ENCODE measurements at regions not wholly inside any gene's neighbourhood (a gene's known extent, or its start where the extent isn't known, plus 50 kb on each side); places are given as distances from the start of the nearest gene placed in this dataset.

GRCh38 chr16:59684911-59685310 is 950.8 kb upstream of the GOT2 start (continued):
- TF ChIP-seq ZBTB33 (IDR thresholded peaks at IDR 0.05; ENCODE audit: borderline replicate concordance, low read depth) (no peak), YY1 (IDR thresholded peaks at IDR 0.05; ENCODE audit: low read depth) (no peak), REST (IDR thresholded peaks at IDR 0.05; ENCODE audit: low read depth, low read length) (no peak)

- Histone ChIP-seq H3K4me2 (no peak overlapping the region), H4K20me1 (ENCODE audit: insufficient read depth) (no peaks in the 10 kb centered on the region), H3K27ac (ENCODE audit: low read depth in 2 of 2, low read length in 1 of 2) (no peak overlapping the region), H3F3A (replicated peaks; ENCODE audit: insufficient read depth) (no peaks in the 10 kb centered on the region), H3K4me3 (ENCODE audit: low read depth in 2 of 2, low read length in 1 of 2) (no peak overlapping the region), H2AFZ (ENCODE audit: low read depth) (no peak overlapping the region), H3K9me2 (no peaks in the 10 kb centered on the region), H3K79me2 (ENCODE audit: insufficient read depth) (no peaks in the 10 kb centered on the region), H3K27me3 (ENCODE audit: insufficient read depth) (no peaks in the 10 kb centered on the region), H3K4me1 (ENCODE audit: control insufficient read depth in 1 of 2, insufficient read depth in 2 of 2, low read depth in 1 of 2, low read length in 1 of 2) (no peaks in the 10 kb centered on the region), H3K9ac (no peak overlapping the region), H3K9me3 (no peaks in the 10 kb centered on the region), H3K36me3 (replicated peaks in 1 of 2; ENCODE audit: control insufficient read depth in 1 of 2, insufficient read depth in 2 of 2, low read length in 1 of 2) (no peaks in the 10 kb centered on the region)
- ChIA-PET POLR2A (no interaction called here), CTCF (no interaction called here)
- no peak for DNase-seq
- 9% methylated on average over 1 of the region's 1 CpG for WGBS (ENCODE audit: low lambda C conversion rate)
- TF ChIP-seq TEAD4 (IDR thresholded peaks at IDR 0.05; ENCODE audit: borderline replicate concordance, insufficient read depth) (no peak), CHD2 (IDR thresholded peaks at IDR 0.05; ENCODE audit: low read length, partially characterized antibody) (no peak), USF2 (IDR thresholded peaks at IDR 0.05; ENCODE audit: borderline replicate concordance, low read depth, low read length) (no peak), MAX (IDR thresholded peaks at IDR 0.05; ENCODE audit: low read depth) (no peak), MEF2A (IDR thresholded peaks at IDR 0.05; ENCODE audit: borderline replicate concordance, low read depth) (no peak), EZH2phosphoT487 (IDR thresholded peaks at IDR 0.05; ENCODE audit: borderline replicate concordance, low read depth) (no peak)
Measured at GRCh38 chr16:59683709-59684108, 949.6 kb upstream of the GOT2 start.

Data from SK-N-SH (cell line).